PC-9 (cell line): ENCODE measurements at regions not wholly inside any gene's neighbourhood (a gene's known extent, or its start where the extent isn't known, plus 50 kb on each side); places are given as distances from the start of the nearest gene placed in this dataset.

Experiments
- BruUV-seq: library from RNA; stranded (reverse); fragments of 400-500 nt; replicated peaks from 2 replicates; lab custom pipeline; 2021; lab: Mats Ljungman, UMichigan
- CTCF ChIA-PET: fragments of 300-600 bp; sonication (Branson Sonifier 250); formaldehyde crosslinking; loops from one replicate; lab custom pipeline; 2022; ENCODE audit warnings: antibody characterized with exemption; lab: Charles Lee
- POLR2A ChIA-PET: fragments of 300-600 bp; sonication (Branson Sonifier 250); formaldehyde crosslinking; loops from one replicate; lab custom pipeline; 2022; ENCODE audit warnings: antibody characterized with exemption; ENCODE audit not compliant: unreplicated experiment; lab: Charles Lee
- DNase-seq, 2 experiments: peaks; one replicate each; pipeline versions ENCODE4 v3.0.0 to v3.0.0-alpha.2; 2015 to 2022; ENCODE audit warnings: mixed read lengths in 1 of 2
- H2AFZ ChIP-seq: fragments of 200-600 bp; sonication (generic); 2 replicates; pipeline ENCODE4 v1.8.1; 2017; ENCODE audit warnings: antibody characterized with exemption
- H3F3A ChIP-seq: fragments of 200-600 bp; sonication (generic); 2 replicates; pipeline ENCODE4 v1.8.1; 2017; ENCODE audit warnings: antibody characterized with exemption, mild to moderate bottlenecking, low read depth; ENCODE audit not compliant: insufficient read depth
- H3K27ac ChIP-seq: fragments of 200-600 bp; sonication (generic); 2 replicates; pipeline ENCODE4 v1.6.1; 2016; ENCODE audit warnings: mixed run types
- H3K27me3 ChIP-seq: fragments of 200-600 bp; sonication (generic); 2 replicates; pipeline ENCODE4 v1.6.1; 2016; ENCODE audit warnings: low read depth, mixed run types; ENCODE audit not compliant: insufficient read depth
- H3K36me3 ChIP-seq: fragments of 200-600 bp; sonication (generic); 2 replicates; pipeline ENCODE4 v1.6.1; 2016; ENCODE audit warnings: low read depth, mixed run types
- H3K4me1 ChIP-seq: fragments of 200-600 bp; sonication (generic); replicated peaks from 2 replicates; pipeline ENCODE4 v1.6.1; 2016; ENCODE audit warnings: mixed run types; ENCODE audit not compliant: insufficient read depth
- H3K4me2 ChIP-seq: fragments of 200-600 bp; sonication (generic); 2 replicates; pipeline ENCODE4 v1.6.1; 2017; ENCODE audit warnings: mixed run types
- H3K4me3 ChIP-seq: fragments of 200-600 bp; sonication (generic); 2 replicates; pipeline ENCODE4 v1.6.1; 2016; ENCODE audit warnings: mixed run types
- H3K79me2 ChIP-seq: fragments of 200-600 bp; sonication (generic); 2 replicates; pipeline ENCODE4 v1.6.1; 2017; ENCODE audit warnings: low read depth, mixed run types
- H3K9me2 ChIP-seq: fragments of 200-600 bp; sonication (generic); 2 replicates; pipeline ENCODE4 v1.8.1; 2017; ENCODE audit warnings: mild to moderate bottlenecking; ENCODE audit not compliant: insufficient read depth
- H3K9me3 ChIP-seq: fragments of 200-600 bp; sonication (generic); 2 replicates; pipeline ENCODE4 v1.8.1; 2016; ENCODE audit warnings: low read depth; ENCODE audit not compliant: insufficient read depth
- H4K20me1 ChIP-seq: fragments of 200-600 bp; sonication (generic); 2 replicates; pipeline ENCODE4 v1.8.1; 2017; ENCODE audit not compliant: insufficient read depth
- CTCF ChIP-seq: fragments of 200-600 bp; sonication (generic); conservative IDR thresholded peaks from 2 replicates; pipeline ENCODE4 v1.6.1; 2017; ENCODE audit warnings: mixed run types, antibody characterized with exemption, mild to moderate bottlenecking, moderate library complexity
- EZH2 ChIP-seq: fragments of 200-600 bp; sonication (generic); IDR thresholded peaks from 2 replicates; pipeline ENCODE4 v1.8.0; 2017; ENCODE audit warnings: antibody characterized with exemption, low read depth
- intact Hi-C: fragments of 100-400 bp; cut with micrococcal nuclease; formaldehyde crosslinking; loops from one replicate; pipeline ENCODE4 v1.10.0; 2022; ENCODE audit not compliant: unreplicated experiment

DNA sequence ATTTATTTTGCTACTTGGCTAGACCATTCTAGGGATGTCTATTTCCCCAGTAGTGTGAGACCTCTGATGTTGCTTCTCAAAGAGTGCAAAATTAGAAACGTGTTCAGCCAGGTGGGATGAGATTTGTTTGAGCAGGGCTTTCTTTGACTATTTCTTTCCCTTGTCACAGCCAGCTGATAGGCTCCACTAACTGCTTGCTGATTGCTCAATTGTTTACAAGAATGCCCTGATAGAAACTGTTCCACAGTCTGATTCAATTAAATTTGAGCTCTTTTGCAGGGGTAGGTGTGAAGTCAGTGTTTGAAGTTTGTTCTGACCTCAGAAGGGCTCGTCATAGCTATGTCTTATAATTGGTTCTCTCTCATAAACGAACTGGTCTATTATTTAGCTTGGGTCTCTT is 220.5 kb downstream of the FNDC1 start:
- no peak overlapping the region for H2AFZ ChIP-seq
- no peaks in the 10 kb centered on the region for H3K4me1 ChIP-seq
- ChIA-PET CTCF (no interaction called here), POLR2A (no interaction called here)
- intact Hi-C loops: no loop called here
- H3K36me3 ChIP-seq: no peaks in the 10 kb centered on the region
- no peaks in the 10 kb centered on the region for H3K79me2 ChIP-seq
- TF ChIP-seq CTCF (no peak), EZH2 (no peak)
- H3K27ac ChIP-seq: no peak overlapping the region
- H3K9me3 ChIP-seq: no peaks in the 10 kb centered on the region
- no peaks in the 10 kb centered on the region for H4K20me1 ChIP-seq
- no peaks in the 10 kb centered on the region for H3F3A ChIP-seq
- no peak overlapping the region for H3K4me2 ChIP-seq
- DNase-seq: no peak
- H3K9me2 ChIP-seq: no peaks in the 10 kb centered on the region
- H3K4me3 ChIP-seq: no peak overlapping the region
- H3K27me3 ChIP-seq: peaks cover 5% of the 10 kb centered on the region; the same call in 1 of the 2 replicates
- no TSS peak for BruUV-seq

DNA sequence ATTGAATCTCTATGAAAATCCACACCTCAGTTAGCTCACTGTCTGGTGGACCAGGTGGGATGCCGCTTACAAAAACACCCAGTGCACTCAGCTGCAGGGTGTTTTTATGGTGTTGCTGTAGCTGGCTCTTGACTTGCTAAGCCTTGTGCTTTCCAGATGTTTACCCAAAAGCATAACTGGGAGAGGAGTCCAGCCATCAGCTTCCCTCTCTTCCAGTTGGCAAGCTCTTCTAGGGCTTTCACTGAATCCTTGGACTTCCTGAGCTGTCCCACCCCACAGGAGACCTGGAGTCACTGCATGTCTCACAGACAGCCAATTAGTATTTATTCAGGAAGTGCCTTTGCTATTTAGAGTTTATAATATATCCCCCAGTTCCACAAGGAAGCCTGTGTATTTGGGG is 210.9 kb downstream of the FNDC1 start:
- ChIA-PET CTCF (no interaction called here), POLR2A (no interaction called here)
- no peaks in the 10 kb centered on the region for H3F3A ChIP-seq
- H3K4me2 ChIP-seq: no peak overlapping the region
- no peaks in the 10 kb centered on the region for H3K9me2 ChIP-seq
- H3K4me1 ChIP-seq: no peaks in the 10 kb centered on the region
- no TSS peak for BruUV-seq
- no peak overlapping the region for H3K27ac ChIP-seq
- no peak overlapping the region for H3K4me3 ChIP-seq
- TF ChIP-seq EZH2 (no peak), CTCF (no peak)
- H2AFZ ChIP-seq: no peak overlapping the region
- no peaks in the 10 kb centered on the region for H3K9me3 ChIP-seq
- no peaks in the 10 kb centered on the region for H3K79me2 ChIP-seq
- DNase-seq: no peak
- peaks cover 59% of the 10 kb centered on the region for H3K27me3 ChIP-seq
- no peaks in the 10 kb centered on the region for H4K20me1 ChIP-seq
- no peaks in the 10 kb centered on the region for H3K36me3 ChIP-seq
- intact Hi-C loops: no loop called here

DNA sequence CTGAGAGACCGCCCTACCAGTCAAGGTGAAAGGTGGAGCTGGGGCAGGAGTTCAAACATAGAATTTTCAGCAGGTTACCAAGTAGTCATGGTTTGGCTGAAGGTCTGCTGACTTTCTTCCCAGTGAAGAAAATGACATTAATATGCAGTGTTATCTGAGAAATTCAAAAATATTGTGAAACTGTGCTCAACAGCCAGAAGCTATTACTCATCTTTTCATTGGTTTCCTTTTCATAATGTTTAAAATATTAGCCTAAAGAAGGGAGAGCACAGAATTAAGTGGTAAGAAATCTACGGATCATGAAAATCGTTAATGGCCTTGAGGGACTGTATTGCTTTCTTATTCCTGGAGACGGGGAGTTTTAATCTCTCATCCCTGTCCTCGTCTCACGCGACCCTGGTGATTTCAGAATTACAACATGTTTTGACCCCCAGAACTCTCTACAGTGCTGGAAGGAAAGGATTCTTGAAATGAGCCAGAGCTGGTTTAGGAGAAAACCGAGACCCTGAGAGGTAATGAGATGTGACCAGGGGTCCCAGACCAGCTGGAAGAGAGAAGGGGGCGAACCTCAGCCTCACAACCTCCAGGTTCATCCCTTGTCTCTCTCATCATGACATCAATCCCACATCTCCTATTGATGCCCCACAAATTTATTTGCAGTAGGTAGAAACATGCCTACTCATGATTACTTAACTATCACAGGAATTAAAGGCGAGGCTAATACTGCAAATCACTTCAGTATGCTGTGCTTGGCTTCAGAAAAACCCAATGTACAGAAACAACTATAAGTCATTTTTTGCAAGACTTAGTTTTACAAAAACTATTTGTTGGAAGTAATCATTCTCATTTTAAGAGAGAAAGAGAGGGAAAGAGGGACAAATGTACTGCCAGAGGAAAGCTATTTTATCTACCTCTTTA is 209.5 kb downstream of the FNDC1 start:
- no peak overlapping the region for H3K27ac ChIP-seq
- no peaks in the 10 kb centered on the region for H3K9me3 ChIP-seq
- H2AFZ ChIP-seq: no peak overlapping the region
- no peak overlapping the region for H3K4me3 ChIP-seq
- DNase-seq: no peak
- no TSS peak for BruUV-seq
- no peaks in the 10 kb centered on the region for H3K4me1 ChIP-seq
- POLR2A ChIA-PET: no interaction called here
- H3K4me2 ChIP-seq: no peak overlapping the region
- H4K20me1 ChIP-seq: no peaks in the 10 kb centered on the region
- no peaks in the 10 kb centered on the region for H3K9me2 ChIP-seq
- no peaks in the 10 kb centered on the region for H3K79me2 ChIP-seq
- H3K27me3 ChIP-seq: peaks cover 73% of the 10 kb centered on the region
- H3F3A ChIP-seq: no peaks in the 10 kb centered on the region
- H3K36me3 ChIP-seq: no peaks in the 10 kb centered on the region
- CTCF ChIA-PET: no interaction called here
- no peak for TF ChIP-seq CTCF
- TF ChIP-seq EZH2: no peak
- intact Hi-C loops: no loop called here
